ENCODE measurements at regions not wholly inside any gene's neighbourhood (a gene's known extent, or its start where the extent isn't known, plus 50 kb on each side); places are given as distances from the start of the nearest gene placed in this dataset.
A peak's percentile ranks its signal among the peaks of the same experiment; 100 is the strongest.

GRCh38 chr14:100438271-100438670 lies 115.1 kb downstream of the SLC25A47 start:
- H3K27ac Mint-ChIP-seq: no peak overlapping the region
- DNase-seq (ENCODE audit: low spot score in 2 of 2, unreplicated experiment in 2 of 2): no peak
- H3K27me3 Mint-ChIP-seq (ENCODE audit: low read depth): no peaks in the 10 kb centered on the region
- peaks cover 25% of the 10 kb centered on the region for H3K4me1 Mint-ChIP-seq
- TF ChIP-seq, protein P1, sequence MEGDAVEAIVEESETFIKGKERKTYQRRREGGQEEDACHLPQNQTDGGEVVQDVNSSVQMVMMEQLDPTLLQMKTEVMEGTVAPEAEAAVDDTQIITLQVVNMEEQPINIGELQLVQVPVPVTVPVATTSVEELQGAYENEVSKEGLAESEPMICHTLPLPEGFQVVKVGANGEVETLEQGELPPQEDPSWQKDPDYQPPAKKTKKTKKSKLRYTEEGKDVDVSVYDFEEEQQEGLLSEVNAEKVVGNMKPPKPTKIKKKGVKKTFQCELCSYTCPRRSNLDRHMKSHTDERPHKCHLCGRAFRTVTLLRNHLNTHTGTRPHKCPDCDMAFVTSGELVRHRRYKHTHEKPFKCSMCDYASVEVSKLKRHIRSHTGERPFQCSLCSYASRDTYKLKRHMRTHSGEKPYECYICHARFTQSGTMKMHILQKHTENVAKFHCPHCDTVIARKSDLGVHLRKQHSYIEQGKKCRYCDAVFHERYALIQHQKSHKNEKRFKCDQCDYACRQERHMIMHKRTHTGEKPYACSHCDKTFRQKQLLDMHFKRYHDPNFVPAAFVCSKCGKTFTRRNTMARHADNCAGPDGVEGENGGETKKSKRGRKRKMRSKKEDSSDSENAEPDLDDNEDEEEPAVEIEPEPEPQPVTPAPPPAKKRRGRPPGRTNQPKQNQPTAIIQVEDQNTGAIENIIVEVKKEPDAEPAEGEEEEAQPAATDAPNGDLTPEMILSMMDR (IDR thresholded peaks at IDR 0.05; ENCODE audit: unreplicated experiment): no peak
- H3K4me3 Mint-ChIP-seq: no peak overlapping the region
- no peaks in the 10 kb centered on the region for H3K36me3 Mint-ChIP-seq
- H3K9me3 Mint-ChIP-seq: no peaks in the 10 kb centered on the region

- Mint-ChIP-seq H3K4me3 (no peak overlapping the region), H3K9me3 (no peaks in the 10 kb centered on the region), H3K27ac (peak overlapping the region; percentile 6), H3K36me3 (no peaks in the 10 kb centered on the region), H3K27me3 (ENCODE audit: low read depth) (no peaks in the 10 kb centered on the region), H3K4me1 (peaks cover 25% of the 10 kb centered on the region)
- DNase-seq (ENCODE audit: low spot score in 2 of 2, unreplicated experiment in 2 of 2): no peak
- TF ChIP-seq, protein P1 (IDR thresholded peaks at IDR 0.05; ENCODE audit: unreplicated experiment): no peak
These were observed 115.8 kb downstream of the SLC25A47 start for GRCh38 chr14:100438678-100439592.

DNA sequence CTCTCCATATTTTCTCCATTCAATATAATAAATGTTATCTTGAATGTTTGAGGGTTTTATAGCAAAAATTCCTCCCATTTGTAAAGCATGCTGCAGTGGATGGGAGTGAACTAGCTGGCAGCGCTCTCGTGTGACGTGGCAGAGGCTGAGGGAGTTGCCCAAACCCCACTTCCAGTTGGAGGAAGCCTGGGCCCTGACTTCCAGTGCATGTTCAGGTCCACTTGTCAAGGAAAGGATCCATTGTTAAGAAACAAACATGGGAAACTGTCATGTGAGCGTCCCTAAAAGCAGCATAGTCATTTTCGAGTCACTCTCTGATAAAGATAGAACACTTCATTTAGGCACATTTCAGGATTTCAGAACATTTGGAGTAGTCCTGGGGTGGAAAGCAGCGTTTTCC lies 116.6 kb downstream of the SLC25A47 start:
- Mint-ChIP-seq H3K4me1 (peaks cover 23% of the 10 kb centered on the region), H3K27ac (peak overlapping the region; percentile 71), H3K4me3 (no peak overlapping the region), H3K36me3 (no peaks in the 10 kb centered on the region), H3K27me3 (ENCODE audit: low read depth) (no peaks in the 10 kb centered on the region), H3K9me3 (no peaks in the 10 kb centered on the region)
- no peak for DNase-seq (ENCODE audit: low spot score in 2 of 2, unreplicated experiment in 2 of 2)
- TF ChIP-seq, protein P1 (IDR thresholded peaks at IDR 0.05; ENCODE audit: unreplicated experiment): no peak

GRCh38 chr14:100440207-100440631 lies 117.1 kb downstream of the SLC25A47 start:
- TF ChIP-seq, protein P1 (IDR thresholded peaks at IDR 0.05; ENCODE audit: unreplicated experiment): no peak
- no peaks in the 10 kb centered on the region for H3K36me3 Mint-ChIP-seq
- H3K4me3 Mint-ChIP-seq: no peak overlapping the region
- no peaks in the 10 kb centered on the region for H3K9me3 Mint-ChIP-seq
- peak overlapping the region; percentile 71 for H3K27ac Mint-ChIP-seq
- peak in 1 of 2 experiments; percentile 68 for DNase-seq (ENCODE audit: low spot score in 2 of 2, unreplicated experiment in 2 of 2)
- peaks cover 21% of the 10 kb centered on the region for H3K4me1 Mint-ChIP-seq
- H3K27me3 Mint-ChIP-seq (ENCODE audit: low read depth): no peaks in the 10 kb centered on the region

DNA sequence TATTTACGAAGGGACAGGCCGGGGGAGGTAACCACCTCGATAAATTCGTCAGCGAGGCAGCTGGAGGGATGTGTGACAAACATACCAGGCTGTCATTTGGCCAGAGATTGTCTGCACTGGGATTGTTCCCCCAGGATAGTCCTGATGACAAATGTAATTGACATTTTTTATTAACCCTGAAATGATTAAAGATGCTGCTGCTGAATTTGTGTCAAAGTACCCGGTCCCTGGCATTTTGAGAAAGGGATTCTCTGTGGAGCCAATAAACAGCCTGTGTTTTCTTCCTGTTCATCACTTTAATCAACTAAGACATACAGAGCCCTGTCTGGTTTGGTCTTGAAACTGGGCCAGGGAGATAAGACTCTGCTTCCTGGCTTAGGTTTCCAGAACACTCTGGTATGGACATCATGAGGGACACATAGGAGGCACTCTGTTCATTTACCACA lies 117.6 kb downstream of the SLC25A47 start:
- Mint-ChIP-seq H3K27ac (peak overlapping the region; percentile 71), H3K4me1 (peaks cover 21% of the 10 kb centered on the region), H3K9me3 (no peaks in the 10 kb centered on the region), H3K27me3 (ENCODE audit: low read depth) (no peaks in the 10 kb centered on the region), H3K4me3 (no peak overlapping the region), H3K36me3 (no peaks in the 10 kb centered on the region)
- no peak for DNase-seq (ENCODE audit: low spot score in 2 of 2, unreplicated experiment in 2 of 2)
- TF ChIP-seq, protein P1 (IDR thresholded peaks at IDR 0.05; ENCODE audit: unreplicated experiment): no peak
